B cell (primary cell): ENCODE measurements at regions not wholly inside any gene's neighbourhood (a gene's known extent, or its start where the extent isn't known, plus 50 kb on each side); places are given as distances from the start of the nearest gene placed in this dataset.

Source experiments
- EZH2 ChIP-seq: IDR thresholded peaks from 2 replicates; pipeline ENCODE4 v1.6.1; 2012; ENCODE audit warnings: borderline replicate concordance, low read depth, mild to moderate bottlenecking, moderate library complexity, low read length; ENCODE audit not compliant: insufficient read depth, poor library complexity, severe bottlenecking
- TF ChIP-seq, protein P1 (sequence below): fragments of 200-600 bp; IDR thresholded peaks from one replicate; pipeline ENCODE4 v1.8.0; 2022; ENCODE audit warnings: antibody characterized with exemption, mild to moderate bottlenecking

DNA sequence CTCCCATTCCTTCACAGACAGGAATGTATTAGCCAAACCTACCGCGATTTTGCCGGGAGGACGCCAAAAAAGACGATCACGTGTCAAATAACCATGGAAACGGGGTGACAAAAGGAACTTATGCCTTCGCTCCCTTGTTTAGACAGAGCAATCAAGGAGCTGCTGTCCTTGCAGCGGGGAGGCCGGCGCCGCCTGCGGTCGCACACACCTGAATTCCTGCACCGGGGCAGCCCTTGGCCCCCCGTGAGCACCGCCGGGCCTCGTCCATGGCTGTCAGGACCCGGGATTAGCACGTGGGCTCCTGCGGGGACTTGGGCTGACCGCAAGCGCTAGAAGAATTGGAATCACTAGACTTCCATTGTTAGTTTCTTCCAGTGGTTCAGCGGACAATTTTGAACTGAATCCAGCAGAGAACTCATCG is 193.1 kb downstream of the SHQ1 start:
- TF ChIP-seq, protein P1, sequence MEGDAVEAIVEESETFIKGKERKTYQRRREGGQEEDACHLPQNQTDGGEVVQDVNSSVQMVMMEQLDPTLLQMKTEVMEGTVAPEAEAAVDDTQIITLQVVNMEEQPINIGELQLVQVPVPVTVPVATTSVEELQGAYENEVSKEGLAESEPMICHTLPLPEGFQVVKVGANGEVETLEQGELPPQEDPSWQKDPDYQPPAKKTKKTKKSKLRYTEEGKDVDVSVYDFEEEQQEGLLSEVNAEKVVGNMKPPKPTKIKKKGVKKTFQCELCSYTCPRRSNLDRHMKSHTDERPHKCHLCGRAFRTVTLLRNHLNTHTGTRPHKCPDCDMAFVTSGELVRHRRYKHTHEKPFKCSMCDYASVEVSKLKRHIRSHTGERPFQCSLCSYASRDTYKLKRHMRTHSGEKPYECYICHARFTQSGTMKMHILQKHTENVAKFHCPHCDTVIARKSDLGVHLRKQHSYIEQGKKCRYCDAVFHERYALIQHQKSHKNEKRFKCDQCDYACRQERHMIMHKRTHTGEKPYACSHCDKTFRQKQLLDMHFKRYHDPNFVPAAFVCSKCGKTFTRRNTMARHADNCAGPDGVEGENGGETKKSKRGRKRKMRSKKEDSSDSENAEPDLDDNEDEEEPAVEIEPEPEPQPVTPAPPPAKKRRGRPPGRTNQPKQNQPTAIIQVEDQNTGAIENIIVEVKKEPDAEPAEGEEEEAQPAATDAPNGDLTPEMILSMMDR: no peak
- TF ChIP-seq EZH2: no peak
